ENCODE measurements at regions not wholly inside any gene's neighbourhood (a gene's known extent, or its start where the extent isn't known, plus 50 kb on each side); places are given as distances from the start of the nearest gene placed in this dataset.
"Not testable (repeated sequence)": the region's sequence is repeated elsewhere in the genome, so short reads cannot be mapped to it uniquely, and the experiment has no call there.

DNA sequence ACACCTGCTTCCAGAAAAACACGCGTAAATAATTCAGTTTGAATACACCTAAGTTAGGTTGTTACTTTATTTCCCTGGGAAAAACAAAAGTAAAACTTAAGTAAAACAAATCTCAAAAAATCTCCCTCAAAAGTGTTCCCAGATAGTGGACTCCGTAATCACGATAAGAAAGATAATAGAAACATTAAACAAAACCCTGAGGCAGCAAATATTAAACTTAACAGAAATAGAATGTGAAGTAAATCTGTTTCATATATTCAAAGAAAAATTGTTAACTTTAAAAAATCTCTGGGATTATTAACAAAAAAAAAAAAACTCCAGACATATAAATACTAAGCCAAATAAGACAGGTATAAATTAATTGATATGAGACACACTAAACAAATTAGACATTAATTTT is 743.2 kb upstream of the NCAM2 start:
- H3K4me3 Mint-ChIP-seq: no peak overlapping the region
- no peaks in the 10 kb centered on the region for H3K4me1 Mint-ChIP-seq
- no peaks in the 10 kb centered on the region for H3K36me3 Mint-ChIP-seq
- H3K27ac Mint-ChIP-seq: no peak overlapping the region
- peaks cover 0 to 5% (median under 1%) of the 10 kb centered on the region in 3 donors for H3K9me3 Mint-ChIP-seq
- H3K27me3 Mint-ChIP-seq: no peaks in the 10 kb centered on the region

DNA sequence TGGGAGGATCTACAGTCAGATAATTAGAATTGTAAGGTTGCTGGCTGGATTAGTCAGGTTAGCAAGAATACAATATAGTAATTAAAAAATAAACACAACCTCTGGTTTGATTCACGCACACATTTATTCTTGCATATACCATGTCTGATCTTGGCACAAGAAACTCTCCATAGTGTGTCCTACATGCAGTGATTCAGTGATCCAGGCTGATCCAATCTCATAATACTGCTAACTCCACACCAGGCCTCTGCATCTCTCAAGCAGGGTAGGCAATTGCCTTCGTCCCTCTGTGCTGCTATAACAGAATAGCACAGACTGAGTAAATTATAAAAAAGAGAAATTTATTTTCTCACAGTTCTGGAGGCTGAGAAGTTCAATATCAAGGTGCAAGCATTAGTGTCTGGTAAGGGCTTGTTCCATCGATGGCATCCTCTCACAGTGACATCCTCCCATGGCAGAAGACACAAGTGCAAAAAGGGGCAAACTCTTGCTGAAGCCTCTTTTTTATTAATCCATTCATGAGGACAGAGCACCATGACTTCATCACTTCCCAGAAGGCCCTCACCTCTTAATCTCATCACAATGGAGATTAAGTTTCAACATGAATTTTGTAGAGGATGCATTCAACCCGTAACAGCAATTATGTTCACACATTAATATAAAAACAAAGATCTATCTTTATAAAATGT is 741.0 kb upstream of the NCAM2 start:
- H3K27ac Mint-ChIP-seq: no peak overlapping the region
- H3K9me3 Mint-ChIP-seq: peaks cover 0 to 14% (median 3%) of the 10 kb centered on the region in 3 donors
- no peaks in the 10 kb centered on the region for H3K36me3 Mint-ChIP-seq
- H3K4me1 Mint-ChIP-seq: no peaks in the 10 kb centered on the region
- H3K4me3 Mint-ChIP-seq: no peak overlapping the region
- H3K27me3 Mint-ChIP-seq: no peaks in the 10 kb centered on the region

DNA sequence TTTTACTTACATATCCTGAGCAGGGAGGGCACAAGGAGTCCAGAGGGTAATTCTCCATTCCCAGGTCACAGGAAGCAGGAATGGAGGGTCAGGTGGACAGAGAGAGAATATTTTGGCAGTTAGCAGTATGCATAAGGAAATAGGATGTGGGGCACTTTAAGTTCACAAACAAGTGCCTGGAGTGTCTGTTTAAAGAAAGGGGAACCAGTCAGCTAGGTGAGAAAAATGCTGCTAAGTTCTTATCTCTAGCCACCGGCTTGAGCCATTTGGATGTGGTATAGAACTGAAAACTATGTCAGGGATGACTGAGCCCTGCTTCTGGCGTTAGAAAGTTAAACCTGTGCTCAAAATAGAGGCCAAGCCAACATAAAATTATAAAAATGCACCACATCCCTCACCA is 739.7 kb upstream of the NCAM2 start:
- H3K9me3 Mint-ChIP-seq: peaks cover 0 to 14% (median 3%) of the 10 kb centered on the region in 3 donors
- H3K27me3 Mint-ChIP-seq: no peaks in the 10 kb centered on the region
- no peak overlapping the region for H3K4me3 Mint-ChIP-seq
- H3K4me1 Mint-ChIP-seq: no peaks in the 10 kb centered on the region
- H3K36me3 Mint-ChIP-seq: no peaks in the 10 kb centered on the region
- H3K27ac Mint-ChIP-seq: no peak overlapping the region

DNA sequence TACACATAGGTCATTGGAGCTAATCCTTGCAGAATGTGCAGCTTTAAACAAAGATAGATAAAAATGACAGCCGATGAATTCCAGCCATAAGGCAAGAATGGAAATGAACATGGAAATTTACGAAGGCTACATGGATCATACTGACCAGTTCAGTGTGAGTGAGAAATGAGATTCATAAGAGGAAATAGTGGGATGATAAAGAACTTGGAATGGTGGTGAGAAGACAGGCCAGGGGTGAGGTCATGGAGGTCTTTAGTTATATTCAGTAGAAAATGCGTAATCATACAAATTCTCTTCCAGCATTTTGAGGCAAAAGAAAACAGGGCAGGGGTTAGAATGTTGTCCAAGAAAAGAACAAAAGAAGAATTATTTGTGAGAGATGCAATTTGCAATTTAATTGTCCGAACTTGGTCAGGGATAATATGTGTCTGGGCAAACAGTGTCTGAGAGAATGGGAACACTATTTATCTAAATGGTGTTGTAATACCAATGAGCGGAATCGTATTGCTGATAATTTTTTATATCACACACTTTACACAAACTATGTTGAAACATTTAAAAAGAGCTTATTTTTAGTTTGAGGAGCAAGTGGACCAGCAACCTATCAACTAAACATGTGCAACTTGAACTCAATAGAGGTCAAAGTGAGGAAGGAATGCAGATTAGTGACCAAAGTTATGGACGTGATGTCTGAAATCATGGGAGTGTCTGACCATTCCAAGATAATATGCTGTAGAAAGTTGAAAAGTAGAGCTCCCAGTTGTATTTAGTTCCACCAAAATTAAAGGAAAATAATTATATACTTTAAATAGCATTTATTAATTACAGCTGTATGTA is 739.0 kb upstream of the NCAM2 start:
- Mint-ChIP-seq H3K4me1 (no peaks in the 10 kb centered on the region), H3K4me3 (no peak overlapping the region), H3K36me3 (no peaks in the 10 kb centered on the region), H3K9me3 (peaks cover 0 to 14% (median 3%) of the 10 kb centered on the region in 3 donors), H3K27me3 (no peaks in the 10 kb centered on the region), H3K27ac (no peak overlapping the region)

DNA sequence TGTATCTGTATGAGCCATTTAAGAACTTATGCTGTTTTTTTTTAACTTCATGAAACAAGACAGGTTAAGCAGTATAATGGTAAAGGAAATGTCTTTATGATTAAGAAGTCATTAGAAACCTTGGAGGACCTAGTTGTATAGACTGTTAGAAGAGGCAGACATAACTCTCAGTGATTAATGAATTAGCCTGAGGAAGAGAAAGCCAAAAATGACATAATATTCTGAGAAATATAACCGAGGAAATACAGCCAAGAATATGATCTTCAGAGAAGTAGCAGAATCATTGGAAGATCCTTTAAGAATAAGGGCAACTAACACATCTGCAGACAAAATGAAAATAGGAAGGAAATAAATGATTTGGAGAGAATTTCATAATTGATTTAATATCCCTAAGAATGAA is 738.1 kb upstream of the NCAM2 start:
- Mint-ChIP-seq H3K27me3 (no peaks in the 10 kb centered on the region), H3K27ac (peak overlapping the region in 1 of 3 donors; percentile 47), H3K4me3 (no peak overlapping the region), H3K9me3 (peaks cover 0 to 14% (median 3%) of the 10 kb centered on the region in 3 donors), H3K4me1 (no peaks in the 10 kb centered on the region), H3K36me3 (no peaks in the 10 kb centered on the region)

DNA sequence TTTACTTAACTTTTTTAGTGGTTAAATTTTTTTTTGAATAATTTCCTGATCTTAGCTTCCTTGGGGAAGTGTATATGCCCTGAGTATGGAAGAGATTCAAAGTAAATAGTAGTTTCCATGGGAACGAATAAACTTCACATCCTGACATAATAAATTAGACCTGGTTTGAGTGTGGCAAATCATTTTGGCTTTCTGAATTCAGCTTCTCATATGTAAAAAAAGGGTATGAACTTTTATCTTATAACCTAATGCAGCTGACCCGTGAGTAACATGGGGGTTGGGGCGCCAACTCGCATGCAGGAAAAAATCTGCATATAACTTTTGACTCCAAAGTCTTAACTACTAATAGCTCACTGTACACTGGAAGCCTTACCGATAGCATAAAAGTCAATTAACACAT is 736.8 kb upstream of the NCAM2 start:
- Mint-ChIP-seq H3K9me3 (peaks cover 0 to 14% (median 3%) of the 10 kb centered on the region in 3 donors), H3K36me3 (no peaks in the 10 kb centered on the region), H3K27me3 (no peaks in the 10 kb centered on the region), H3K4me3 (no peak overlapping the region), H3K4me1 (no peaks in the 10 kb centered on the region), H3K27ac (no peak overlapping the region)

DNA sequence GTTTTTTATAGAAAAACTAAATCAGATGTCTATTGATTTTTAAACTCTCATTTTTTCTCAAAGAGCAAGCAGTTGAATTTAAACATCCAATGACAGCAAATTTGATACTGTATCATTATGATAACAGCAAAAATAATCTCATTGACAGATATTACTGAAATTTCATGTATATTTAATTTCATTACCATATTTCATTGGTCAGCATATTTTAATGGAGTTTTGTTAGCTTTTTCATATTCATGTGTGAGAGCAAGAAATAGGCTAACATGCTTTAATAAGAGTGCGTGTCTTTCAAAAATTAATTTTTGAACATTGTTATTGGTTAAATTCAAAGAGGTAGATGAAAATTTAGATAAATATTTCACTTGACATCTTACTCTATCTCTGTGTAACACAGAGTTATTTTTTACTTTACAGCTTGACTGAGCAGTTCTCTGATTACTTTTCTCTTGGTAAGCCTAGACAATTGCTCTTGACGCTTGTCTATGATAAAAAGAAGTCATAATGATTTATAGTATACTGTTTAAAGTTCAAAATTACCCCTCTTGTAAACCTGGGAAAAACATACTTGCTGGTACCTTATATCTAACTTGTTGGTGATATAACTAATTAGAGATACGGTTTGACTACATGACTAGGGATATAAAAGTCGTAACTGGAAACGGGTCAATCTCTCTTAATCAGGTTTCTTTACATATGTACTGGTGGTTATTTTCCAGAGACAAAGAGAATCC is 732.3 kb upstream of the NCAM2 start:
- Mint-ChIP-seq H3K9me3 (peaks cover 0 to 9% (median 2%) of the 10 kb centered on the region in 3 donors), H3K4me1 (peaks cover 0 to 1% (median 0%) of the 10 kb centered on the region in 3 donors), H3K36me3 (no peaks in the 10 kb centered on the region), H3K4me3 (no peak overlapping the region), H3K27ac (no peak overlapping the region), H3K27me3 (no peaks in the 10 kb centered on the region)

DNA sequence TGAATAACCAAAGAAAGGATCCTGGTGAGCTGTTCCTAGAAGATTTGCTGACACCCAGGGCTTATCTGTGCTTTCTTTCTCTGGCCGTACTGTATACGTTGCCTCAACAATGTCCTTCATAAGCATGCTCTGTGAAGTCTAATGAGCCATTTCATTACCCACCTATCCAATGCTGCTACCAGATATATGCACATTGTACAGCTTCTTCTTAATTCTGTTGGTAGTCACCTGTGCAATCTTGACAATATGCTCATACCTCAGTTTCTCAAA is 731.8 kb upstream of the NCAM2 start:
- H3K4me3 Mint-ChIP-seq: no peak overlapping the region
- no peaks in the 10 kb centered on the region for H3K36me3 Mint-ChIP-seq
- H3K27me3 Mint-ChIP-seq: no peaks in the 10 kb centered on the region
- H3K27ac Mint-ChIP-seq: no peak overlapping the region
- H3K9me3 Mint-ChIP-seq: peaks cover 0 to 7% (median 2%) of the 10 kb centered on the region in 3 donors
- peaks cover 0 to 1% (median 0%) of the 10 kb centered on the region in 3 donors for H3K4me1 Mint-ChIP-seq

DNA sequence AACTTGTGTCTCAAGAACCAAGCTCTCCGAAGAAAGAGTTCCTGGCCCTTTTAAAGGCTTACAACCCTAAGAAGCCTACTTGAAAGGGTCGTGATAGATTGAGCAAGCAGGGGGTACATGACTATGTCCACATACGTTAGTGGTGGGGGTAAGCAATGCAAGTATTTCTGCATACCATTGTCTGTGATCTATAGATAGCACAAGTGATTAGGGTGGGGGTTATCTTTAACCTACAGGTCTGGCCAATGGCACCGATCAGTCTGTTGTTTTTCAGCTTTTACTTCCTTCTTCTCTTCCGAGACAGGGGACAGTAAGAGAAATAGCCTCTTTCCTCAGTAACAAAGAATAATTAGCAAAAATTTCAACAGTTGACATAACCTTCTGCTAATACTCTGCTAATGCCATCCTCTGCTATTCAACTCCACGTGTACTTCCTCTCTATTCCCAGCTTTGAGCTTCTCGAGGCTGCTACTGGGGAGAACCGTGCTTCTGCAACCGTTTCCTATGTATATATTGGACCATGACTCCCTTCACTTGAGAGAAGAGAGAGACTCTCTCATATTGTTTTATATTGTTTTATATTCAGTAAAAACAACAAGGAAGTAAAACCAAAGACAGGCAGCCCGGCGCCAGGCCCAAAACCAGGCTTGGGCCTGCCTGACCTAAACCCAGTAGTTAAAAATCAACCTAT is 727.7 kb upstream of the NCAM2 start:
- H3K4me1 Mint-ChIP-seq: peaks cover 0 to 1% (median 0%) of the 10 kb centered on the region in 3 donors
- H3K27ac Mint-ChIP-seq: no peak overlapping the region
- peaks cover 0 to 4% (median 4%) of the 10 kb centered on the region in 3 donors for H3K9me3 Mint-ChIP-seq
- no peak overlapping the region for H3K4me3 Mint-ChIP-seq
- no peaks in the 10 kb centered on the region for H3K36me3 Mint-ChIP-seq
- H3K27me3 Mint-ChIP-seq: no peaks in the 10 kb centered on the region

DNA sequence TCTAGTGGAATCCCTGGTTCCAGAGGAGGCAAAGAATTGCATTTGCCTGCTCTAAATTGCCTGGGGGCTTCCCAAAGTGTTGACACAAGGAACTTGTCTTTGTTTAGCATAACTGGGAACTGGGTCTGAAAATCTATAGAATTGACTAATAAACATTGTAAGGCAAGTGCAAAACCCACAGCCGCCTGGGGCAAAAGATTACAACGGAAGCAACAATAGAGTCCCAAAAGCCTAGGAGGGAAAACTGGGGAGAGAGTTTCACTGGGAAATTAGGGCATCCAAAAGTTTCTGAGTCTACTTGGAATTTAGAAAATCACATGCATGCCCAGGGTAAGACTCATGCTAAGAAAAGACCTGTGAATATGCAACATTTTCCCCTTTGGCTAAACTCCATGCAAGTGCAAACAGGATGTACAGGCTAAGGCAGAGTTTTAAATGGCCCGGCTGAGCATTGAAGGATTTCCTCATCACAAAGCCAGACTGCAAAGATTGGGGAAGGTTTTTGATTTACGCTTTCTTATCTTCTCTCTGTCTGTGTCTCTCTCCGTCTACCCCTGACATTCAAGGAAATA is 725.3 kb upstream of the NCAM2 start:
- Mint-ChIP-seq H3K36me3 (no peaks in the 10 kb centered on the region), H3K9me3 (peaks cover 0 to 2% (median 2%) of the 10 kb centered on the region in 3 donors), H3K4me3 (no peak overlapping the region), H3K4me1 (no peaks in the 10 kb centered on the region), H3K27ac (no peak overlapping the region), H3K27me3 (no peaks in the 10 kb centered on the region)

DNA sequence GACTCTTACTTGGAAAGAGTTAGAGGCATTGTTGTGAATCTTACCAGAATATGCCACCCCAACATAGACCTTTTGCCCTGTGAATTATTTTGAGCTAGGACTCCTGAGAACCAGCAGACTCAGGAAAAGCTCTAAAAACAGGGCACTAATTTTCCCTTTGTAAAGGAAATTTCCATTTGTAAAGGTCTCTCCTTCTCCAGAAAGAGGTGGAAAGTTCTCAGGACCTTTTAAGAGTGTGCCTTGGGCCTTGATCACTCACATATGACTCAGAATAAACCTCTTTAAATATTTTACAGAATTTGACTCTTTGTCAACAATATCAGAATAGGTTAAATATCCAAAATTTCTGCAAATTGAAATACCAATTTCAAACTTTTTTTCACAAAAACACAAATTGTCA is 721.8 kb upstream of the NCAM2 start:
- H3K27me3 Mint-ChIP-seq: no peaks in the 10 kb centered on the region
- no peaks in the 10 kb centered on the region for H3K36me3 Mint-ChIP-seq
- H3K27ac Mint-ChIP-seq: no peak overlapping the region
- H3K4me3 Mint-ChIP-seq: no peak overlapping the region
- H3K9me3 Mint-ChIP-seq: peaks cover 2 to 4% (median 2%) of the 10 kb centered on the region in 3 donors
- H3K4me1 Mint-ChIP-seq: no peaks in the 10 kb centered on the region

DNA sequence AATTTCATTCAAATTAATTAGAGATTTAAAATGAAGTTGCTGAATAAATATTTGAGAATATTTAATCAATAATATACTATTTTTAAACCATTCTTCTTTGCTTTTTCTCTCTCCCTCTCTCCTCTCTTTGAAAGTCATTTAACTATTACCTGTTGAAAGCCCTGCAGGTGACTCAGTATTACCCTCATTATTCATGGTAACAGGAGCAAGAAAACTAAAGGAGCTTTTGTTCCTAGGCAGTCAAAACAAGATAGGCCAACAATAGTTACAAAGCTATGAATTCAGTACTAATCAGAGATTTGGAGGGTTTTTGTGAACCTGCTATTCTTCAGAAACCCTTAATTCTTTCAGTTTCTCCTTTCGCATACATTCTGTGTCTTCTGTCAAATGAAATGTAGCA is 721.3 kb upstream of the NCAM2 start:
- no peaks in the 10 kb centered on the region for H3K27me3 Mint-ChIP-seq
- H3K9me3 Mint-ChIP-seq: peaks cover 2 to 4% (median 2%) of the 10 kb centered on the region in 3 donors
- no peaks in the 10 kb centered on the region for H3K36me3 Mint-ChIP-seq
- H3K4me1 Mint-ChIP-seq: no peaks in the 10 kb centered on the region
- no peak overlapping the region for H3K27ac Mint-ChIP-seq
- no peak overlapping the region for H3K4me3 Mint-ChIP-seq

DNA sequence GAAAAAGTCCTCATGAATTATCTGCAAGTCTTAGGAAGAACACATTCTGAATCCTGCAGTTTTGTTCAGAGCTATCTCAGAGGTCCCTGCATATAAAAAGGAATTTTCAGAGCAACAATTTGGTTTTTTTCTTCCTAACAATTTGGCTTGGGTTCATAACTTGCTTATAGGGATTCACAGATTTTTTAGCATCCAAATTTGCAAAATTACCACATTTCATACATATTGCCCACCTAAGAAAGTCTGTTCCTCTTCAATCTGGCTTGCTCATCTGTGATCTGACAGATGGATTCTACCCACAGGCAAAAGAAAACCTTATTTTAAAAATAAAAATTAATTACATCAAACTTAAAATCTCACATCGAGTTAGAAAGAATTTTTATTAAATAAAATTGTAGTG is 714.4 kb upstream of the NCAM2 start:
- H3K4me3 Mint-ChIP-seq: no peak overlapping the region
- H3K27ac Mint-ChIP-seq: no peak overlapping the region
- no peaks in the 10 kb centered on the region for H3K4me1 Mint-ChIP-seq
- no peaks in the 10 kb centered on the region for H3K27me3 Mint-ChIP-seq
- H3K9me3 Mint-ChIP-seq: peaks cover 0 to 4% (median 2%) of the 10 kb centered on the region in 3 donors
- H3K36me3 Mint-ChIP-seq: no peaks in the 10 kb centered on the region

DNA sequence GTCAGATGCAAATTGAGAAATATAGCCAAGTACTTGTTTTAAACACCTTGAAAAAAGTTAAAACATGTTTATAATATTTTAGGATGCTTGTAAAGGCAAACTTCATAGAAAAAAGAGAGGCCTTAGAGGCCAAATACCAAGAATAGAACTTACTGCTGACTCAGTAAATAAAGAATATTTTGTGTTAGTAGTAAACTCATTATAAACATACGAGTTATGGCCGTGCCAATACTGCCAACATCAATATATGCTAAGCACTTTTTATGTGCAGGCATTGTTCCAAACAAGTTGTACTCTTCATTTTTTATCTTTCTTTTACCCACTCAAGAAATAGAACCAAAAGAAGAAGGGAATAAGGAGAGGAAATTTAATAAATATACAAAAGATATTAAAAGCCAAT is 705.9 kb upstream of the NCAM2 start:
- H3K27ac Mint-ChIP-seq: no peak overlapping the region
- H3K27me3 Mint-ChIP-seq: no peaks in the 10 kb centered on the region
- H3K4me1 Mint-ChIP-seq: peaks cover 0 to 1% (median 0%) of the 10 kb centered on the region in 3 donors
- peaks cover 0 to 13% (median under 1%) of the 10 kb centered on the region in 3 donors for H3K9me3 Mint-ChIP-seq
- H3K36me3 Mint-ChIP-seq: no peaks in the 10 kb centered on the region
- H3K4me3 Mint-ChIP-seq: no peak overlapping the region

DNA sequence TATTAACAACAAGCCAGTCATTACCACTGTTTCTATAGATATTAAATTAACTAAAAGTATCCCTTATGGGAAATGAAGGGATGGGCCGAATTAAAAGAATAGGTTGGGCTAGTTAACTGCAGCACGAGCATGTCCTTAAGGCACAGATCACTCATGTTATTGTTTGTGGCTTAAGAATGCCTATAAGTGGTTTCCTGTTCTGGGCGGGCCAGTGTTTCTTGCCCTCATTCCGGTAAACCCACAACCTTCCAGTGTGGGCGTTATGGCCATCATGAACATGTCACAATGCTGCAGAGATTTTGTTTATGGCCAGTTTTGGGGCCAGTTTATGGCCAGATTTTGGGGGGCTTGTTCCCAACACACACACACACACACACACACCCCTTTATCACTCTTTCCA is 705.4 kb upstream of the NCAM2 start:
- H3K27me3 Mint-ChIP-seq, H3K27ac Mint-ChIP-seq, H3K4me3 Mint-ChIP-seq, H3K4me1 Mint-ChIP-seq, H3K36me3 Mint-ChIP-seq: not testable (repeated sequence)
- peaks cover 0 to 13% (median 2%) of the 10 kb centered on the region in 3 donors for H3K9me3 Mint-ChIP-seq

All from IgD-negative memory B cell (primary cell).